ENCODE measurements at regions not wholly inside any gene's neighbourhood (a gene's known extent, or its start where the extent isn't known, plus 50 kb on each side); places are given as distances from the start of the nearest gene placed in this dataset.

DNA sequence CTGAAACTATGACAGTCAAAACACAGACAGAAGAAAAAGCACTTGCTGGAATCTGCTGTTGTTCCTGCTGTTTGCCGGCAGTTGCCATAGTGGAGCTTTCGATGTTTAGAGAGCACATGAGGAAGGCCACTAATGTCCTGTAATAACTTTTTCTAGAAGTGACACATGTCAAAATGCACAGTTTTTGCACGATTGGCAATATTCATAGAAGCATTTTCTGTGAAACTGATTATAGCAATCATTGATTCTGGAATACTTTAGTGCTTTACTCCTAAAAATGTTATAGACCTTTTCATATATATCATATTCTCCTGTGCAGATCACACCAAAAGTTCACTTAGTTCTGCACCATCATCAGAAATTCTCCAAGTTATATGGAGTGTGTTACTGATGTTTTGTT is 407.0 kb upstream of the SOX9 start:
- TF ChIP-seq, protein P1, sequence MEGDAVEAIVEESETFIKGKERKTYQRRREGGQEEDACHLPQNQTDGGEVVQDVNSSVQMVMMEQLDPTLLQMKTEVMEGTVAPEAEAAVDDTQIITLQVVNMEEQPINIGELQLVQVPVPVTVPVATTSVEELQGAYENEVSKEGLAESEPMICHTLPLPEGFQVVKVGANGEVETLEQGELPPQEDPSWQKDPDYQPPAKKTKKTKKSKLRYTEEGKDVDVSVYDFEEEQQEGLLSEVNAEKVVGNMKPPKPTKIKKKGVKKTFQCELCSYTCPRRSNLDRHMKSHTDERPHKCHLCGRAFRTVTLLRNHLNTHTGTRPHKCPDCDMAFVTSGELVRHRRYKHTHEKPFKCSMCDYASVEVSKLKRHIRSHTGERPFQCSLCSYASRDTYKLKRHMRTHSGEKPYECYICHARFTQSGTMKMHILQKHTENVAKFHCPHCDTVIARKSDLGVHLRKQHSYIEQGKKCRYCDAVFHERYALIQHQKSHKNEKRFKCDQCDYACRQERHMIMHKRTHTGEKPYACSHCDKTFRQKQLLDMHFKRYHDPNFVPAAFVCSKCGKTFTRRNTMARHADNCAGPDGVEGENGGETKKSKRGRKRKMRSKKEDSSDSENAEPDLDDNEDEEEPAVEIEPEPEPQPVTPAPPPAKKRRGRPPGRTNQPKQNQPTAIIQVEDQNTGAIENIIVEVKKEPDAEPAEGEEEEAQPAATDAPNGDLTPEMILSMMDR (conservative IDR thresholded peaks at IDR 0.05; ENCODE audit: low read length) = no peak
- TF ChIP-seq EZH2phosphoT487 (IDR thresholded peaks at IDR 0.05; ENCODE audit: borderline replicate concordance) = no peak

Data from Loucy (cell line).